ENCODE measurements at regions not wholly inside any gene's neighbourhood (a gene's known extent, or its start where the extent isn't known, plus 50 kb on each side); places are given as distances from the start of the nearest gene placed in this dataset.

- TF ChIP-seq CTCF (IDR thresholded peaks at IDR 0.05) (peak; percentile 60 to 66 (median 64)), POLR2A (IDR thresholded peaks at IDR 0.05) (no peak)
Measured at GRCh38 chr3:174397848-174398247, 461.3 kb upstream of the NAALADL2 start.

Measured in right lobe of liver (tissue), 4 donors.